CD4-positive, alpha-beta T cell treated with Interleukin-6 for 4 hours (primary cell): ENCODE measurements at regions not wholly inside any gene's neighbourhood (a gene's known extent, or its start where the extent isn't known, plus 50 kb on each side); places are given as distances from the start of the nearest gene placed in this dataset.

Experiments
- DNase-seq: peaks from one replicate; pipeline ENCODE4 v3.0.0-alpha.2; 2020; ENCODE audit warnings: mixed read lengths

DNA sequence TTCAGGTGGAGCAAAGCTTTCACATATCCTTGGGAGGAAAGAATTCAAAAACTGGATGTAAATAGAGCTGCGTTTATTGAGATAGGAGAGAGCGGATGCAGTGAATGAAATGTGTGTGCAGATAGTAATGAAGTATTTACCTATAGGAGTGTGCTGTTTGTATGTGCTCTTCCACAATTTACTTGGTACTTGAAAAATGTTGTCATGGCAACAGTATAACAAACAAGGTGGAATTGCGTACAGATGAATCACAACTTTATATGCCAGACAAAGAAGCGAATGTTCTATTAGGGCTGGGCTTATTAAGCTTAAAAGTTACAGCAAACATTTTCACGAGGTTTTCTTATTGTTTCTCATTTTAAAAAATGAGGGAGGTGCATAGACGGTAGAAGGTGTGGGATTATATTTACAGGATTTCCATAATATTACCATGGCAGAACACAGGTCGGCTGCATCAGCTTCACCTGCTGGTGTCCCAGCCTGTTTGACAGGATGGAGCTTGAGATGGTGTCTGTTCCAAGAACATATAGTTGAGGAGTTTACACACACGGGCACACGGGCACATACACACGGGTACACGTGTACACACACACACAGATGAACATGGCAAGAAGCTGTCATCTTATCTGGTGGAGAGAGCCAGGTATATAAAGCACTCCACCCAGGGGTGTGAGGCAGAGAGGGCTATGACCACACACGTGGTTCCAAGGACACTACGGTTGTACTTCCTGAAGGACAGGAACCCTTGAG lies 155.7 kb downstream of the RMI1 start:
- no peak for DNase-seq

GRCh38 chr9:84137968-84138367 lies 157.4 kb downstream of the RMI1 start:
- no peak for DNase-seq

- DNase-seq = no peak
Observed at GRCh38 chr9:84138541-84138940, 157.9 kb downstream of the RMI1 start.

DNA sequence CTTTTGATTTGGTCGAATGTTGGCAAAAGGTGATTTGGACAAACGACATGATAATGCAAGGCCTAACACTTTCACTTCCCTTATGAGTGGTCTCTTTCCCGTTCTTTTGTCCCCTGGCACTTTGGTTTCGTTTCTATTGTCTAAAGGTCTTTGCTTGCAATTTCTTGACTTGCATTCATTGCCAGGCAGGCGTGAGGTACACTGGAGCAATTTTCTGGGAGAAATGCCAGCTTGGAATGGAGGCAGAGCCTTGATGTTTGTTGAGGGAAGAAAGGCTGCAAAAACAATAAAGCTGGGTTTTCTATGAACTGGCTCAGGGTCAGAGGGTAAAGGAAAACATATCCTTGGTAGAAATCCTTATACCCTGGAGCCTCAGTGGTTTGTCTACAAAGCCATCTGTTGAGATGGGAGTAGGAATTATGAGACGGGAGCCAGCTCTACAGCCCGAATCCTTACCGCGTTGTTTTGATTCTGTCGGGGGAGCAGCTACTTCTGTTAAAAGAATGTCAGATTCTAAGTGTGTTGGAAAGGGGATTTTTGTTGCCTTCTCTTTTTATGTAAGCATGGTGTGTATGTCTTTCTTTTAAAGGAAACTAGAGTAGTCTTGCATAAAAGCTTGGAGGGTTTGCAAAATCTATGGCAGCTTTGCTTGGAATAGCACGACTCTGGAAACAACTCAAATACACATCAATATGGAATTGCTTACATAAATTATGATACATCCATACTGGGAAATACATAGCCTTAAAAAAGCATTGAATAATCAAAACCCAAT lies 158.9 kb downstream of the RMI1 start:
- no peak for DNase-seq

DNA sequence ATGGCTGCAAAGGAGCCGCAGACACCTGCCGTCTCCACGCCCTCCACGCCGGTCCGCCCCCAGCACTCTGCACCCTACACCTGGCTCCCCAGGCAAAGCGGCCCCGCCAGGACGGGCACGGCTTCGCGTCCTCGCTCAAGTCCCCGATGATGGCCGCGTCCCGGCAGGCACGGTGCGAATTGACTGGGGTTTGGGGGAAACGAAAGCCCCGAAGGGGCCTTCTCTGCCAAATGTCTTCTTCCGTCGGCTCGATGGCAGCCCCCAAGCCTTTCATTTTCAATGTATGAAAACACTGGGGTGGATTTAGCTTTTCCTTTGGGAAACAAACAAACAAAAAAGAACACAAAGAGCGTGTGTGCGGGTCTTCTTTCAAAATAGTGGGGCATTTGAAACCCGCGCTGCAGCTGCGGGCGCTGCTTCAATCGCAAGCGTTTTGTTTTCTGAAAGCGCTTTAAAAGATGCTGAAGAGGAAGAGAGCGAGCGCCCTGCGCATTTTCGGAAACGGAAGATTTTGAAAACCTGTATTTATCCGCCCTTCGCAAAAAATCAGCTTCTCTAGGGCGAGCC lies 160.0 kb downstream of the RMI1 start:
- DNase-seq = peak; percentile 7

DNA sequence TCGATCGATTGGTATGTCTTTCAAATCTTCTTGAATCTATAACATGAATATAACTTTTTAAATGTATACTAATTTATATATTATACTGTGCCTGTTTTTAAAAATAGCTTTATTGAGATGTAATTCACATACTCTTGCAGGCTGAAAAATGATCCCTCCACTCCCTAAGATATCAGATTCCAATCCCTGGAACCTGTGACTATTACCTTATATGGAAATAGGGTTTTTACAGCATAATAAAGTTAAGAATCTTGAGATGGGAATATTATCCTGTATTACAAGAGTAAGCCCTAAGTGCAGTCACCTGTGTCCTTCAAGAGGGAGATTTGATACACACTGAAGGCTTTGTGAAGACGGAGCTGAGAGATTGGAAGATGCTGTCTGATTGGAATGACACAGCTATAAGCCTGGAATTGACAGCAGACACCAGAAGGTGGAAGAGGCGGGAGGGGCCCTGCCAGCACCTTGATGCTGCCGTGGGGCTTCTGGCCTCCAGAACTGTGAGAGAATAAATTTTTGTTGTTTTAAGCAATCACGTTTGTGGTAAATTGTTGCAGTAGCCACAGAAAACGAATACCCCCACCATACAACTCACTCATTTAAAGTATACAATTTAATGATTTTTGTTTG lies 161.3 kb downstream of the RMI1 start:
- no peak for DNase-seq

GRCh38 chr9:84145031-84145430 lies 164.4 kb downstream of the RMI1 start:
- DNase-seq = no peak

- DNase-seq = no peak
Observed at GRCh38 chr9:84145780-84146179, 165.2 kb downstream of the RMI1 start.

DNA sequence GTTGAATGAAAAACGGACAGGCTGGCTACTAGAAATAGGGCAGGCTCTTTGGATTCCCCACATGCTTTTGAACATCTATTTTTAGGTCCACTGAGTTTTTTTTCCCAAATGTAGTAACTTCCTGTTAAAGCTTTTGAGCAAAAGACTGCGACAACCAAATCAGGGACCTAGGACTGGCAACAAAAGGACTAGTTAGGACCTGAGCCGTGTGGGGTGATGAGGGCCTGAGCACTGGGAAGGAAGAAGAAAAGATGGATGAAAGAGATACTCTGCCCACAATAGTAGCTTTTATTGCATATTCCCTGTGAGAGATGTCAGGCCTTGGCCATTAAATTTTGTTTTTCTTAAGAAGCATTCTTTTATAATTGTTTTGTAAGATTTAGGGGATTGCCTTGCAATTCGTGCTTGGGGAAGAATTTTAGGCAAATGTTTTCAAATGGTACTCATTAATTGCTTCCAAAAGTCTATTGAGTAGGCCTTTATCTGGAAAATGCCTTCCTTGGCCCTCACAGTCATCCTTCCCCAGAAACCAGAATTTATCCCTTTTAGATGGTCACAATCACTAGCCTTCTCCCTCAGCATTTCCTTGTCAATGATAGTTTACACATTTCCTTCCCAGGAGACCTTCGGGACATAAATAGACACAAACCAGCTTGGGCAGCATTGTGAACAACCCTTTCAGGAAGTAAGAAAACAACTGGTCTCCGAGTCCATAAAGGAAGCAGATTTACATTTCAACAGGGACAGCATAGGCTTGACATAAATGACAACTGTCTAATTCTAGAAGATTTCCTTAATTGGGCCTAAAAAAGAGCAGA lies 166.5 kb downstream of the RMI1 start:
- DNase-seq = no peak

DNA sequence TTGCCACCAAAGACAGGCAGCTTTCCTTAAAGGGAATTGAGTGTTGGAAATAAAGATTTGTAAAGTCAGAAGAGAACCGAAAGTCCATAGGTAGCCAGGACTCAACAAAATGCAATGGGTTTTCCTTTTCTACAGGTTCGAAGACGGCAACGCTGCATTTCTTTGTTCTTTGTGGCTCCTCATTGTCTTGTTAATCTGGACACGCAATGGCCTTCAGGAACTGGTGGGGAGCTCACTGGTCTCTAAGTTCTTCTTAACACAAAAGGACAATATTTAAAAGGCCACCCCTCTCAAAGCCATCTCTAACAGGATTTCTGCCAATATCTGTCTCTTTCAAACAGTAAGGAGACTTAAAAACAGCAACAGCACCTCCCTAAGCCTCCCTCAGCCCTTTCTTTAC lies 170.6 kb downstream of the RMI1 start:
- no peak for DNase-seq

- DNase-seq = no peak
Observed at GRCh38 chr9:84151640-84152039, 171.0 kb downstream of the RMI1 start.

- DNase-seq = no peak
Observed at GRCh38 chr9:84152204-84152603, 171.6 kb downstream of the RMI1 start.

- DNase-seq = no peak
Observed at GRCh38 chr9:84153885-84154284, 173.3 kb downstream of the RMI1 start.

GRCh38 chr9:84154320-84154719 lies 173.7 kb downstream of the RMI1 start:
- no peak for DNase-seq

- no peak for DNase-seq
Observed at GRCh38 chr9:84163052-84163650, 177.4 kb downstream of the SLC28A3 start.

GRCh38 chr9:84166891-84167290 lies 173.7 kb downstream of the SLC28A3 start:
- DNase-seq = no peak

GRCh38 chr9:84169240-84169639 lies 171.3 kb downstream of the SLC28A3 start:
- no peak for DNase-seq

- DNase-seq = no peak
Observed at GRCh38 chr9:84170521-84171141, 169.9 kb downstream of the SLC28A3 start.

DNA sequence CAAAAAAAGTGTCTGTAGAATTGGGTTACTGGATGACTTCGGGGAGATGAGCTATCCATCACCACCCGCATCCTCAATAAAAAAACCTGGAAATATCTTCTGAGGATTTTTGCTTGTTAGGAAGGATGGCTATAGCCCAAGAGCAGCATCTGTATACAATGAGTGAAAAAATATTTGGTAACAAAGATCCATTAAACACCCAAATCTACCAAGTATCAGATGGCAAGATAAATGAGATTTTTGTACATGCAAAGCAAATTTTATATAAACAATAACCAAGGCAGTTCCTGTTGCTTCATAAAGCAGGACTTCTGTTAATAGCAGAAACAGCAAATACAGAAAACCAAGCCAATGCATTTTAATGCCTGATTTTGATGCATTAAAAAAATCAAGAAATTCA lies 166.6 kb downstream of the SLC28A3 start:
- DNase-seq = no peak

- DNase-seq = no peak
Observed at GRCh38 chr9:84174486-84174885, 166.1 kb downstream of the SLC28A3 start.

GRCh38 chr9:84177407-84177806 lies 163.2 kb downstream of the SLC28A3 start:
- DNase-seq = no peak

GRCh38 chr9:84179531-84179930 lies 161.0 kb downstream of the SLC28A3 start:
- no peak for DNase-seq
